WI38 (cell line): ENCODE measurements at regions not wholly inside any gene's neighbourhood (a gene's known extent, or its start where the extent isn't known, plus 50 kb on each side); places are given as distances from the start of the nearest gene placed in this dataset.

Experiments used
- H3K4me3 ChIP-seq: 2 replicates; pipeline ENCODE4 v1.5.1; 2011; ENCODE audit warnings: low read depth, mild to moderate bottlenecking, control low read depth, low read length
- CTCF ChIP-seq: IDR thresholded peaks from 2 replicates; pipeline ENCODE4 v1.5.1; 2012; ENCODE audit warnings: low read depth, mild to moderate bottlenecking, control low read depth, low read length

GRCh38 chr21:31414263-31415000 is 70.4 kb upstream of the TIAM1 start:
- H3K4me3 ChIP-seq = no peak overlapping the region
- no peak for TF ChIP-seq CTCF

GRCh38 chr21:31413698-31414097 is 69.6 kb upstream of the TIAM1 start:
- no peak for TF ChIP-seq CTCF
- H3K4me3 ChIP-seq = no peak overlapping the region

- no peak overlapping the region for H3K4me3 ChIP-seq
- no peak for TF ChIP-seq CTCF
These were observed 66.6 kb upstream of the TIAM1 start for GRCh38 chr21:31410499-31411131.

DNA sequence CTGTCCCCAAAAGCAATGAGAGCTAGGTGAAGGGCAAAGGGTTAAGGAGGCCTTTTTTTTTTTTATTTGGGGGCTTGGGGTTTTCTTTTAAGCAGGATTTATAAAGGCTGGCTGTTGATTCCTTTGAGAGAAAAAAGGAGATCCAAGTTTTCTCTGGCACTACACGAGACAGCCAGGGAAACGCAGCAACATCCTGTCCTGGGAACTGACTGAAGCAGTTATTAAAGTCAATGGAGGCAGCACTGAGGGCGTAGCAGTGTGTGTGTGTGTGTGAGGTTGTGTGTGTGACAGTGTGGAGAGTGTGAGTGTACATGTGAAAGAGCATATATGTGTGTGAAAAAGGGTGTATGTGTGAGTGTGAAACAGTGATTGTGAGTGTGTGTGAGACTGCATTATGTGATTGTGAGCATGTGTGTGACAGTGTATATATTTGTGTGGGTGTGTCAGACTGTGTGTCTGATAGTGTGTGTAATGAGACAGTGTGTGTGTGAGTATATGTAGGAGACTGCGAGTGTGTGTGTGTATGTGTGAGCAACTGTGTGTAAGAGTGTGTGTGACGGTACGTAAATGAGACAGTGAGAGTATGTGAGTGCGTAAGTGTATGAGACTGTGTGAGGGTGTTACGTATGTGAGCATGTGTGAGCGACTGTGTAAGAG is 65.9 kb upstream of the TIAM1 start:
- no peak for TF ChIP-seq CTCF
- no peak overlapping the region for H3K4me3 ChIP-seq

DNA sequence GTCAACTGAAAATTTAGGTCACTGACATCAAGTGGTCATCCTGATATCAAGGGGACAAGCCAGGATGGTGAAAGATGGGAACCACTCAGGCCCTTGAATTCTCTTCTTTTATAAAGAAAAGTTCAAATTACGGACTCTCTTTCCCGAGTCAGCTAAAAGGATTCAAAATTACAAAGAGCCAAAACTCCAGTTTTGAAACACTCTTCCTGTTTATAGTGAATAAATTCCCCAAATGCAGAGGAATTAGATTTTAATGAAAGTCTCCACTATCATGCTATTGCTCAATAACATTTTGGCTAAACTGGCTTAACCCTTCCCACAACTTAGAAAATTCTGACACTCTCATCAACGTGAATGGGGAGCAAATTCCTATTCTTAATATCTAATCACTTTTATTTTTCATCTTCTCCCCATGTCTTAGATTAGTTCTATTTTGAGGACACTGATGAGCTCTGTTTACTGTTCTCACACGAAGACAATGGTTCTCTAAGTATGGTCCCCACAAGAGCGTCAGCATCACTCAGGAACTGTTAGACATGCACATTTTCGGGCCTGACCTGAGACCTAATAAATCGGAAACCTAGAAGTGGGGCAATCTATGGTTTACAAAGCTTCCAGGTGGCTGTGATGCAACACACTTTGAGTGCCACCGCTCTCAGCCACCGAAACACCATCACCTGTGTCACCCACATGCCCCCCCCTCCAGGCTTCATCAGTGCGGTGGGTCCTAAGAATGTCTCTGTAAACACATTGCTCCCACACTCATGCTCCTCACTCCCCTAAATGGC is 64.4 kb upstream of the TIAM1 start:
- TF ChIP-seq CTCF = no peak
- no peak overlapping the region for H3K4me3 ChIP-seq

DNA sequence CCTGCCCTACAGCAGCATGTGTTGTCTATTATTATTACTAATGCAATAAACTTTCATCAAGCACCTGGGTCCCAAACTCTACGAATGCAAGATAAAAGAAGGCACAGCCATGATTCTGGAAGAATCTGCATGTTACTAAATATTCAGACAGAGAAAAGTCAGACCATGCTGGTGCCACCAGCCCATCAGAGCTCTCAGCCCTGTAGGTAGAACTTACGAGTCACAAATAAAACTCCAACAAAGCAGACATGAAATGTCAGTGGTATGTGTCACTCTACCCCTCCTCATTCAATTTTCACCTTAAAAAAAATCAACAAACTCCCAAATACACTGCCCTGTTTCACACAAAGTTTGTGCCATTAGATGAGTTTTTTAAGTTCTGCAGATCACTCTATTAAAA is 62.4 kb upstream of the TIAM1 start:
- no peak for TF ChIP-seq CTCF
- H3K4me3 ChIP-seq = no peak overlapping the region
